ENCODE measurements at regions not wholly inside any gene's neighbourhood (a gene's known extent, or its start where the extent isn't known, plus 50 kb on each side); places are given as distances from the start of the nearest gene placed in this dataset.

GRCh38 chr3:159062734-159063410, 261.0 kb downstream of the MFSD1 start:
- H3K4me3 Mint-ChIP-seq, result no peak overlapping the region
- H3K9me3 Mint-ChIP-seq, result no peaks in the 10 kb centered on the region
- no peaks in the 10 kb centered on the region for H3K36me3 Mint-ChIP-seq (ENCODE audit: low read depth)
- intact Hi-C loops (cut with micrococcal nuclease), result no loop called here
- no peaks in the 10 kb centered on the region for H3K4me1 Mint-ChIP-seq (ENCODE audit: low read depth)
- peaks cover 2% of the 10 kb centered on the region for H3K27me3 Mint-ChIP-seq (ENCODE audit: low read depth)
- CTCF ChIA-PET, result no interaction called here
- DNase-seq, result no peak
- no peak overlapping the region for H3K27ac Mint-ChIP-seq

DNA sequence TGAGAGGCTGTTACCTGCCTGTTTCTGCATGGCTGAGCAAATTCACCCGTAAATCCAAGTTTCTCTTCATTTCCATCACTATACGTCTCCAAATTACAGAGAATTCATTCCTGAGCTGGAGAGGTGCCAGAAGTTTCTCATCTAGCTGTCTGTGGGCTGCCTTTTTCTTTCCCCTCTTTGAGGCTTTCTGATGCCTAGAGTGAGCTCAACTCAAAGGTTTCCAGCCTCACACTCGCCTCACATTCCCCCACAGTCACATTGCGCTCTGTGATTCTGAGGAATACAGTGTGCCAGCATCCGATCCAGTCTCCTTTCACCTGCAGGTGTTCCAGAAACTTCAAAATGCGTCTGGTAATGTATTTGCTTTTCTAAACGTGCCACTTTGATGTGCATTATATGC, 267.2 kb downstream of the MFSD1 start, which contains the start of gene IQCJ:
IQCJ (plus strand) TSS at position 229 of the 400 bp plus-strand sequence.
- CTCF ChIA-PET, result no interaction called here
- no peaks in the 10 kb centered on the region for H3K4me1 Mint-ChIP-seq (ENCODE audit: low read depth)
- H3K27me3 Mint-ChIP-seq (ENCODE audit: low read depth), result peaks cover 12% of the 10 kb centered on the region

DNA sequence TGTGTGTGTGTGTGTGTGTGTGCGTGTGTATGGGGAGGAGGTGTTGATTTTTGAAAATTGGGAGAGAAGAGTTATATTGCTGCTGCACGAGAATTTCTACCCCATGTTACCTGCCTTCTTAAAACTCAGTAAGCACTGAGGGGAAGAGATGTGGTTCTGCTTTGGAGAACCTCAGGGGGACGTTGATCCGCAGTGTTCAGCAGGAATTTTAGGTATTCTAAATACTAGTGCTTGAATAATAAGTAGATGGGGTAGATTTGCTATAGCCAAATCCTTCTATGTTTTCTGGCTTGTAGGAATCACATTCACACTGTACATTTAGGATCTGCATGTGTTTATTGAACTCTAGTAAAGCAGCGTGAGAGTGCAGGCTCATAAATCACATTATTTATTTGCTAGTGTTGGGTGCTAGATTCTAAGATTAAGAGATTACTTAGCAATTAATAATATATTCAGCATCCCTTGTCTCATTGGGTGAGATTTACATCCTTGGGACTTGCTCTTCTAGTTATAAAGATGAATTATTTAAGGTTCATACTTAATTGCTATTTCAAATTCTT, 268.1 kb downstream of the MFSD1 start:
- Mint-ChIP-seq H3K27ac (no peak overlapping the region), H3K27me3 (ENCODE audit: low read depth) (peaks cover 13% of the 10 kb centered on the region), H3K4me1 (ENCODE audit: low read depth) (no peaks in the 10 kb centered on the region), H3K4me3 (no peak overlapping the region), H3K36me3 (ENCODE audit: low read depth) (no peaks in the 10 kb centered on the region), H3K9me3 (no peaks in the 10 kb centered on the region)
- DNase-seq, result no peak
- intact Hi-C loops (cut with micrococcal nuclease), result no loop called here
- CTCF ChIA-PET, result no interaction called here

More for the DNA sequence above, 267.2 kb downstream of the MFSD1 start, which contains the start of gene IQCJ:
- Mint-ChIP-seq H3K36me3 (ENCODE audit: low read depth) (no peaks in the 10 kb centered on the region), H3K9me3 (no peaks in the 10 kb centered on the region), H3K4me3 (no peak within 1 kb of the TSS), H3K27ac (no peak within 1 kb of the TSS)
- intact Hi-C loops (cut with micrococcal nuclease), result no loop called here
- DNase-seq, result no peak

DNA sequence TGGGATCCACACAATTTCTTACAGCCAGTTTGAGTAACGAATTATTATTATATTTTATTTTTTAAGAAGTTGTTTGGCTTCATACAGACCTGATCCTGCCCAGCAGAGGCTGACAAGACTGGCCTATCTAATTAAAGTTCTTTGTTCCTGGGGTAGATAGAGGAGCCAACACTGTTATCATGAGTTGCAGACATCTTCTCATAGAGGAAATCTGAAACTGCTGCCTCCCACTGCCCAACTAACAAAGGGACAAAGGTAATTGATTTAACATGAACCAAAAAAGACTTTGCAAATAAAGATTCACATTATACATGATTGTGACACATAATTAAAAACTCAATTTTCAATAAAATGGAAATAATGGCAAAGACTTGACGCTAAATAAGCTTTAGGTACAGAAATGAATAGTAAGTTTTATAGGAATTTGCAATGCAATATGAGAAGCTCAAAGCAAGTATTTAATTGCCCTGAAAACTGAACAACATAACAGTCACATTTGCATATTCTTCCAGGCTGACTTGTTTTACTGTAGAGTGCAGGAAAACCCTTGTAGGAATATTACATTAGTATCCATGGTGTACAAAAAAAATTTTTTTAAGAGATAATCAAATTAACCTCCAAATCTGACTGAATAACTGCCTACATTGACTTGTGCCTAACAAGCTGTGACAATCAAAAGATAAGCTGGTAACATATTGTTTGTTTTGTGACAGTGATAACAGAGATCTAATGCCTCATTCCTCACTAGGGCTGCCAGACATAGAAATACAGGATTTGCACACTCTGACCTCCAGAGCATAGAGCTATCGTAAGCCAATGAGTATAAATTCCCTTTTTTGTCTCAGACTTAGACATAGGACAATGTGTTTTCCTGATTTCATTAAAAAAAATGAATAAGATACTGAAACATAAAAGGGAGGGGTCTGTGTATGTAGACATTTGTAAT, 273.2 kb downstream of the MFSD1 start:
- H3K9me3 Mint-ChIP-seq, result no peaks in the 10 kb centered on the region
- H3K4me1 Mint-ChIP-seq (ENCODE audit: low read depth), result no peaks in the 10 kb centered on the region
- H3K4me3 Mint-ChIP-seq, result no peak overlapping the region
- no peak overlapping the region for H3K27ac Mint-ChIP-seq
- CTCF ChIA-PET, result no interaction called here
- intact Hi-C loops (cut with micrococcal nuclease), result no loop called here
- DNase-seq, result no peak
- H3K36me3 Mint-ChIP-seq (ENCODE audit: low read depth), result no peaks in the 10 kb centered on the region
- H3K27me3 Mint-ChIP-seq (ENCODE audit: low read depth), result peaks cover 9% of the 10 kb centered on the region

DNA sequence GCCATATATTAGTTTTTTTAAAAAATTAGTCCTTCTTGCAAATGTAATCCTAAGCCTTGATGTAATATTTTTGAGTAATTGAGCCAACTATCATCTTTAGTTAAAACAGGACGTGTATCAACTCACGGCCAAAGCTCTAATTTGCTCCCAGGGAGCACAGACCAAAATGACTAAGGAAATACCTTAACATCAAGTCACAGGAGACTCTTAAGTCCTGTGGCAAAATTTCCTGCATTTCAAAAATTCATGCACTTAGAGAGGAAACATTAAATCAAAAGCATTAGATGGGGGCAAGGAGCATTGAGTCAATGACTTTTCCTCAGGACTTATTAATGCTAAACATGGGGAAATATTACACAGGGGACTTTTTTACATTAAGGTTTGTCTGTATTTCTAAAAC, 276.0 kb downstream of the MFSD1 start:
- H3K4me1 Mint-ChIP-seq (ENCODE audit: low read depth), result no peaks in the 10 kb centered on the region
- H3K27me3 Mint-ChIP-seq (ENCODE audit: low read depth), result peaks cover 7% of the 10 kb centered on the region
- no peaks in the 10 kb centered on the region for H3K36me3 Mint-ChIP-seq (ENCODE audit: low read depth)
- H3K4me3 Mint-ChIP-seq, result no peak overlapping the region
- H3K27ac Mint-ChIP-seq, result no peak overlapping the region
- H3K9me3 Mint-ChIP-seq, result no peaks in the 10 kb centered on the region
- CTCF ChIA-PET, result no interaction called here
- intact Hi-C loops (cut with micrococcal nuclease), result no loop called here
- DNase-seq, result no peak

GRCh38 chr3:159080256-159080655, 278.4 kb downstream of the MFSD1 start:
- Mint-ChIP-seq H3K36me3 (ENCODE audit: low read depth) (no peaks in the 10 kb centered on the region), H3K27me3 (ENCODE audit: low read depth) (no peaks in the 10 kb centered on the region)

DNA sequence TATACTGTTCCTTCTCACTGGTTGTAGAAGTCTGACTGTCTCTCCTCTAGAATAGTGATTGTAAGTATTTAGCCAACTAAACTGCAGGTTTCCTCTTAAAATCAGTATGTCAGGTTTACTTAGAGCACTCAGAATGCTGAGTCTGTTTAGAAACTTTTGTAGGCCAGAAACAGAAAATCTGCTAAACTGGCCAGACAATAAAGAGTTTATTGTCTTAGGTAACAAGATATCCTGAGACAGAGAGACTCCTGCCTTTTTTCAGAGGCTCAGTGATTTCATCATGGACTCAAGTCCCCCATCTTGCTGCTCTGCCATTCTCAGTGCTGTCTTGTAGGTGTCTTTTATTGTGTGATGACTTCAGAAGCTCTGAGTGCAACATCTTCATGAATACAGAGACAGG, 279.0 kb downstream of the MFSD1 start:
- Mint-ChIP-seq H3K9me3 (peaks cover 2% of the 10 kb centered on the region), H3K4me1 (ENCODE audit: low read depth) (no peaks in the 10 kb centered on the region), H3K27ac (no peak overlapping the region), H3K27me3 (ENCODE audit: low read depth) (no peaks in the 10 kb centered on the region), H3K4me3 (no peak overlapping the region), H3K36me3 (ENCODE audit: low read depth) (no peaks in the 10 kb centered on the region)
- CTCF ChIA-PET, result no interaction called here
- no peak for DNase-seq
- intact Hi-C loops (cut with micrococcal nuclease), result no loop called here

More at GRCh38 chr3:159080256-159080655, 278.4 kb downstream of the MFSD1 start:
- Mint-ChIP-seq H3K27ac (no peak overlapping the region), H3K9me3 (peaks cover 2% of the 10 kb centered on the region), H3K4me1 (ENCODE audit: low read depth) (no peaks in the 10 kb centered on the region), H3K4me3 (no peak overlapping the region)
- intact Hi-C loops (cut with micrococcal nuclease), result no loop called here
- DNase-seq, result no peak
- CTCF ChIA-PET, result no interaction called here

- Mint-ChIP-seq H3K27me3 (ENCODE audit: low read depth) (no peaks in the 10 kb centered on the region), H3K27ac (no peak overlapping the region), H3K4me1 (ENCODE audit: low read depth) (no peaks in the 10 kb centered on the region), H3K9me3 (peaks cover 5% of the 10 kb centered on the region), H3K4me3 (no peak overlapping the region), H3K36me3 (ENCODE audit: low read depth) (no peaks in the 10 kb centered on the region)
- CTCF ChIA-PET, result no interaction called here
- intact Hi-C loops (cut with micrococcal nuclease), result no loop called here
- DNase-seq, result no peak
These were observed 280.7 kb downstream of the MFSD1 start for GRCh38 chr3:159082519-159082918.

GRCh38 chr3:159091936-159092335, 290.1 kb downstream of the MFSD1 start:
- CTCF ChIA-PET, result interaction anchor here (0.6 to 0.7 kb wide), 2 partner anchors 21 to 177 kb away, joined by 3 to 4 read pairs; no protein-coding TSS in a partner anchor
- Mint-ChIP-seq H3K27ac (no peak overlapping the region), H3K9me3 (peaks cover 6% of the 10 kb centered on the region), H3K4me3 (no peak overlapping the region), H3K4me1 (ENCODE audit: low read depth) (no peaks in the 10 kb centered on the region), H3K36me3 (ENCODE audit: low read depth) (no peaks in the 10 kb centered on the region), H3K27me3 (ENCODE audit: low read depth) (no peaks in the 10 kb centered on the region)
- intact Hi-C loops (cut with micrococcal nuclease), result no loop called here
- no peak for DNase-seq

GRCh38 chr3:159102001-159102400, 300.1 kb downstream of the MFSD1 start:
- H3K36me3 Mint-ChIP-seq (ENCODE audit: low read depth), result no peaks in the 10 kb centered on the region
- intact Hi-C loops (cut with micrococcal nuclease), result no loop called here
- no peak for DNase-seq
- H3K9me3 Mint-ChIP-seq, result no peaks in the 10 kb centered on the region
- no peaks in the 10 kb centered on the region for H3K4me1 Mint-ChIP-seq (ENCODE audit: low read depth)
- no peak overlapping the region for H3K27ac Mint-ChIP-seq
- H3K27me3 Mint-ChIP-seq (ENCODE audit: low read depth), result no peaks in the 10 kb centered on the region
- CTCF ChIA-PET, result no interaction called here
- no peak overlapping the region for H3K4me3 Mint-ChIP-seq

DNA sequence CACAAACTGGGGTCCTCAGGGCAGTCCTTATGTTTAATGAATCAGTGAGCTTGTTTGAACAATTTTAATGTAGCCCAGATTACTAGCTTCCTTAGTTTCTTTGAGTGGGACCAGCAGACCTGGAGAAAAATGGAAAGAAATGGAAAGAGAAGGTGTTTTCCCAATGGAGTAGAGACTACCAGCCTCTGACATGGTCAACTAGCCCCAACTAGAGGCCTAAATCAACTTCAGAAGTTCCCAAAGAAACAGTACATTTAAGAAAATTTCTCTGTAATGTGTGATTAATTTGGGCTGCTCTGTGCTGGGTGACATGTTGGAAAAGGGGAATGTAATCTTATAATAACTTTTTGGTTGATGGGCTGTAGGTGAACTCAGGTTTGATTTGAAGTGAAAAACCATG, 310.9 kb downstream of the MFSD1 start:
- CTCF ChIA-PET, result no interaction called here
- no peaks in the 10 kb centered on the region for H3K36me3 Mint-ChIP-seq (ENCODE audit: low read depth)
- no peaks in the 10 kb centered on the region for H3K9me3 Mint-ChIP-seq
- H3K4me3 Mint-ChIP-seq, result no peak overlapping the region
- H3K27ac Mint-ChIP-seq, result no peak overlapping the region
- DNase-seq, result no peak
- no peaks in the 10 kb centered on the region for H3K4me1 Mint-ChIP-seq (ENCODE audit: low read depth)
- H3K27me3 Mint-ChIP-seq (ENCODE audit: low read depth), result peaks cover 3% of the 10 kb centered on the region
- intact Hi-C loops (cut with micrococcal nuclease), result no loop called here

- H3K36me3 Mint-ChIP-seq (ENCODE audit: low read depth), result no peaks in the 10 kb centered on the region
- intact Hi-C loops (cut with micrococcal nuclease), result no loop called here
- CTCF ChIA-PET, result no interaction called here
- no peaks in the 10 kb centered on the region for H3K9me3 Mint-ChIP-seq
- peaks cover 3% of the 10 kb centered on the region for H3K27me3 Mint-ChIP-seq (ENCODE audit: low read depth)
- H3K4me1 Mint-ChIP-seq (ENCODE audit: low read depth), result no peaks in the 10 kb centered on the region
- no peak overlapping the region for H3K27ac Mint-ChIP-seq
- no peak for DNase-seq
- H3K4me3 Mint-ChIP-seq, result no peak overlapping the region
These were observed 311.5 kb downstream of the MFSD1 start for GRCh38 chr3:159113221-159113875.
